ENCODE measurements at regions not wholly inside any gene's neighbourhood (a gene's known extent, or its start where the extent isn't known, plus 50 kb on each side); places are given as distances from the start of the nearest gene placed in this dataset.
"Not testable (repeated sequence)": the region's sequence is repeated elsewhere in the genome, so short reads cannot be mapped to it uniquely, and the experiment has no call there.

GRCh38 chr2:129004940-129005490 lies 686.3 kb upstream of the HS6ST1 start:
- DNase-seq = no peak

GRCh38 chr2:129006135-129006886 lies 687.6 kb upstream of the HS6ST1 start:
- no peak for DNase-seq

- DNase-seq = no peak
These were observed 688.2 kb upstream of the HS6ST1 start for GRCh38 chr2:129006901-129007300.

- DNase-seq = peak; percentile 5
These were observed 689.6 kb upstream of the HS6ST1 start for GRCh38 chr2:129008055-129008880.

GRCh38 chr2:129008881-129009554 lies 690.4 kb upstream of the HS6ST1 start:
- no peak for DNase-seq

GRCh38 chr2:129009555-129010146 lies 691.0 kb upstream of the HS6ST1 start:
- no peak for DNase-seq

GRCh38 chr2:129010262-129010661 lies 691.6 kb upstream of the HS6ST1 start:
- DNase-seq = no peak

GRCh38 chr2:129011466-129012061 lies 692.9 kb upstream of the HS6ST1 start:
- DNase-seq = no peak

GRCh38 chr2:129014432-129014831 lies 695.8 kb upstream of the HS6ST1 start:
- no peak for DNase-seq

- DNase-seq = no peak
These were observed 697.0 kb upstream of the HS6ST1 start for GRCh38 chr2:129015397-129016285.

GRCh38 chr2:129016972-129017371 lies 698.3 kb upstream of the HS6ST1 start:
- no peak for DNase-seq

GRCh38 chr2:129024796-129025195 lies 706.1 kb upstream of the HS6ST1 start:
- DNase-seq = no peak

GRCh38 chr2:129035992-129036391 lies 717.3 kb upstream of the HS6ST1 start:
- no peak for DNase-seq

- not testable (repeated sequence) for DNase-seq
These were observed 725.0 kb upstream of the HS6ST1 start for GRCh38 chr2:129043677-129044076.

GRCh38 chr2:129046475-129046874 lies 727.8 kb upstream of the HS6ST1 start:
- DNase-seq = not testable (repeated sequence)

GRCh38 chr2:129050101-129050500 lies 731.4 kb upstream of the HS6ST1 start:
- no peak for DNase-seq

GRCh38 chr2:129055242-129055641 lies 736.6 kb upstream of the HS6ST1 start:
- no peak for DNase-seq

- DNase-seq = no peak
These were observed 737.2 kb upstream of the HS6ST1 start for GRCh38 chr2:129055824-129056223.

GRCh38 chr2:129056309-129056958 lies 737.8 kb upstream of the HS6ST1 start:
- no peak for DNase-seq

- no peak for DNase-seq
These were observed 738.3 kb upstream of the HS6ST1 start for GRCh38 chr2:129056959-129057317.

- DNase-seq = no peak
These were observed 740.3 kb upstream of the HS6ST1 start for GRCh38 chr2:129058981-129059380.
